Left renal pelvis (tissue), 4 donors: ENCODE measurements at regions not wholly inside any gene's neighbourhood (a gene's known extent, or its start where the extent isn't known, plus 50 kb on each side); places are given as distances from the start of the nearest gene placed in this dataset.
"Not testable (repeated sequence)": the region's sequence is repeated elsewhere in the genome, so short reads cannot be mapped to it uniquely, and the experiment has no call there.

ENCODE experiments used
- DNase-seq, 4 donors: peaks; one replicate each; pipeline ENCODE4 v3.0.0-alpha.2; 2013; ENCODE audit warnings: low read depth in 4 of 4, low spot score in 3 of 4

GRCh38 chr10:30736685-30737232 lies 107.2 kb upstream of the LYZL2 start:
- DNase-seq, result no peak

- no peak for DNase-seq
Measured at GRCh38 chr10:30734901-30735300, 105.3 kb upstream of the LYZL2 start.

GRCh38 chr10:30732671-30733070 lies 103.1 kb upstream of the LYZL2 start:
- DNase-seq, result no peak

- DNase-seq, result no peak
Measured at GRCh38 chr10:30731963-30732362, 102.4 kb upstream of the LYZL2 start.

GRCh38 chr10:30730306-30730705 lies 100.8 kb upstream of the LYZL2 start:
- no peak for DNase-seq

- DNase-seq, result no peak
Measured at GRCh38 chr10:30728766-30729165, 99.2 kb upstream of the LYZL2 start.

- DNase-seq, result no peak
Measured at GRCh38 chr10:30728127-30728526, 98.6 kb upstream of the LYZL2 start.

- no peak for DNase-seq
Measured at GRCh38 chr10:30727524-30727923, 98.0 kb upstream of the LYZL2 start.

GRCh38 chr10:30726783-30727414 lies 97.3 kb upstream of the LYZL2 start:
- DNase-seq, result peak in 3 of 4 donors; percentile 53 to 63 (median 57)

- DNase-seq, result no peak
Measured at GRCh38 chr10:30725661-30726060, 96.1 kb upstream of the LYZL2 start.

GRCh38 chr10:30724296-30724695 lies 94.7 kb upstream of the LYZL2 start:
- no peak for DNase-seq

- DNase-seq, result no peak
Measured at GRCh38 chr10:30722956-30723620, 93.5 kb upstream of the LYZL2 start.

- DNase-seq, result no peak
Measured at GRCh38 chr10:30719832-30720231, 90.3 kb upstream of the LYZL2 start.

GRCh38 chr10:30709700-30710358 lies 80.3 kb upstream of the LYZL2 start:
- DNase-seq, result no peak

- DNase-seq, result no peak
Measured at GRCh38 chr10:30709229-30709628, 79.7 kb upstream of the LYZL2 start.

GRCh38 chr10:30708234-30708633 lies 78.7 kb upstream of the LYZL2 start:
- no peak for DNase-seq

- DNase-seq, result not testable (repeated sequence)
Measured at GRCh38 chr10:30706189-30706588, 76.6 kb upstream of the LYZL2 start.

- no peak for DNase-seq
Measured at GRCh38 chr10:30705625-30706149, 76.1 kb upstream of the LYZL2 start.

GRCh38 chr10:30705101-30705624 lies 75.6 kb upstream of the LYZL2 start:
- no peak for DNase-seq

- DNase-seq, result not testable (repeated sequence)
Measured at GRCh38 chr10:30704601-30705100, 75.1 kb upstream of the LYZL2 start.

GRCh38 chr10:30704026-30704600 lies 74.6 kb upstream of the LYZL2 start:
- DNase-seq, result no peak
